ENCODE measurements at regions not wholly inside any gene's neighbourhood (a gene's known extent, or its start where the extent isn't known, plus 50 kb on each side); places are given as distances from the start of the nearest gene placed in this dataset.
A peak's percentile ranks its signal among the peaks of the same experiment; 100 is the strongest.

- Mint-ChIP-seq H3K27me3 (ENCODE audit: insufficient read depth) (peaks cover 12% of the 10 kb centered on the region), H3K4me3 (no peak overlapping the region), H3K27ac (no peak overlapping the region)
Observed at GRCh38 chr3:153631102-153631501, 469.1 kb downstream of the RAP2B start.

GRCh38 chr3:153631664-153632063 lies 469.6 kb downstream of the RAP2B start:
- no peak for DNase-seq
- Mint-ChIP-seq H3K4me1 (ENCODE audit: low read depth) (no peaks in the 10 kb centered on the region), H3K4me3 (no peak overlapping the region), H3K36me3 (ENCODE audit: low read depth) (no peaks in the 10 kb centered on the region), H3K9me3 (no peaks in the 10 kb centered on the region), H3K27me3 (ENCODE audit: insufficient read depth) (peaks cover 9% of the 10 kb centered on the region), H3K27ac (no peak overlapping the region)
- no peak for TF ChIP-seq CTCF (IDR thresholded peaks at IDR 0.05)

More at GRCh38 chr3:153631102-153631501, 469.1 kb downstream of the RAP2B start:
- DNase-seq: no peak
- H3K36me3 Mint-ChIP-seq (ENCODE audit: low read depth): no peaks in the 10 kb centered on the region
- no peaks in the 10 kb centered on the region for H3K4me1 Mint-ChIP-seq (ENCODE audit: low read depth)
- no peaks in the 10 kb centered on the region for H3K9me3 Mint-ChIP-seq
- TF ChIP-seq CTCF (IDR thresholded peaks at IDR 0.05): no peak

- Mint-ChIP-seq H3K4me3 (no peak overlapping the region), H3K36me3 (ENCODE audit: low read depth) (no peaks in the 10 kb centered on the region), H3K27me3 (ENCODE audit: insufficient read depth) (peaks cover 7% of the 10 kb centered on the region), H3K4me1 (ENCODE audit: low read depth) (no peaks in the 10 kb centered on the region), H3K27ac (no peak overlapping the region), H3K9me3 (no peaks in the 10 kb centered on the region)
- TF ChIP-seq CTCF (IDR thresholded peaks at IDR 0.05): no peak
- DNase-seq: no peak
Observed at GRCh38 chr3:153633407-153633806, 471.4 kb downstream of the RAP2B start.

GRCh38 chr3:153634683-153635082 lies 472.7 kb downstream of the RAP2B start:
- H3K9me3 Mint-ChIP-seq: no peaks in the 10 kb centered on the region
- H3K4me3 Mint-ChIP-seq: no peak overlapping the region
- H3K4me1 Mint-ChIP-seq (ENCODE audit: low read depth): no peaks in the 10 kb centered on the region
- DNase-seq: no peak
- no peak overlapping the region for H3K27ac Mint-ChIP-seq
- H3K36me3 Mint-ChIP-seq (ENCODE audit: low read depth): no peaks in the 10 kb centered on the region
- H3K27me3 Mint-ChIP-seq (ENCODE audit: insufficient read depth): peaks cover 7% of the 10 kb centered on the region
- TF ChIP-seq CTCF (IDR thresholded peaks at IDR 0.05): no peak

- H3K4me1 Mint-ChIP-seq (ENCODE audit: low read depth): no peaks in the 10 kb centered on the region
- H3K36me3 Mint-ChIP-seq (ENCODE audit: low read depth): no peaks in the 10 kb centered on the region
- H3K27me3 Mint-ChIP-seq (ENCODE audit: insufficient read depth): peaks cover 3% of the 10 kb centered on the region
- peaks cover 5% of the 10 kb centered on the region; the same call in 1 of the 2 replicates for H3K9me3 Mint-ChIP-seq
- no peak for TF ChIP-seq CTCF (IDR thresholded peaks at IDR 0.05)
- no peak overlapping the region for H3K27ac Mint-ChIP-seq
- no peak for DNase-seq
- H3K4me3 Mint-ChIP-seq: peak overlapping the region; percentile 18; the same call in 1 of the 2 replicates
Observed at GRCh38 chr3:153639631-153640030, 477.6 kb downstream of the RAP2B start.
